RWPE2 (cell line): ENCODE measurements at regions not wholly inside any gene's neighbourhood (a gene's known extent, or its start where the extent isn't known, plus 50 kb on each side); places are given as distances from the start of the nearest gene placed in this dataset.
"Not testable (repeated sequence)": the region's sequence is repeated elsewhere in the genome, so short reads cannot be mapped to it uniquely, and the experiment has no call there.

Experiments
- ATAC-seq: fragments of 200-7000 bp; cut with Tn5 transposase; 3 replicates; pipeline ENCODE4 v1.9.1; 2021; ENCODE audit warnings: low read depth
- DNase-seq: peaks from one replicate; pipeline ENCODE4 v3.0.0-alpha.2; 2020; ENCODE audit warnings: low spot score
- H3K27ac ChIP-seq: fragments of 450-650 bp; 2 replicates; pipeline ENCODE4 v1.5.1; 2017; ENCODE audit warnings: mild to moderate bottlenecking; ENCODE audit not compliant: poor library complexity, severe bottlenecking
- H3K27me3 ChIP-seq: fragments of 250-450 bp; sonication (Bioruptor Pico); 2 replicates; pipeline ENCODE4 v1.5.1; 2021; ENCODE audit warnings: mild to moderate bottlenecking, moderate library complexity; ENCODE audit not compliant: insufficient read depth, poor library complexity, severe bottlenecking
- H3K36me3 ChIP-seq: fragments of 250-450 bp; sonication (Bioruptor Pico); 2 replicates; pipeline ENCODE4 v1.5.1; 2020; ENCODE audit warnings: low read depth, mild to moderate bottlenecking, moderate library complexity
- H3K4me1 ChIP-seq: fragments of 250-450 bp; sonication (Bioruptor Pico); 2 replicates; pipeline ENCODE4 v1.5.1; 2021; ENCODE audit warnings: mild to moderate bottlenecking, moderate library complexity; ENCODE audit not compliant: insufficient read depth, poor library complexity, severe bottlenecking
- H3K4me3 ChIP-seq: fragments of 250-450 bp; sonication (Bioruptor Pico); 2 replicates; pipeline ENCODE4 v1.5.1; 2021; ENCODE audit warnings: mild to moderate bottlenecking, moderate library complexity; ENCODE audit not compliant: severe bottlenecking
- H3K9me3 ChIP-seq: fragments of 250-450 bp; sonication (Bioruptor Pico); 2 replicates; pipeline ENCODE4 v1.5.1; 2021; ENCODE audit warnings: mild to moderate bottlenecking, moderate library complexity; ENCODE audit not compliant: severe bottlenecking
- CTCF ChIP-seq: fragments of 450-650 bp; IDR thresholded peaks from one replicate; pipeline ENCODE4 v1.5.1; 2017; ENCODE audit warnings: mild to moderate bottlenecking, moderate library complexity; ENCODE audit not compliant: poor library complexity, severe bottlenecking

DNA sequence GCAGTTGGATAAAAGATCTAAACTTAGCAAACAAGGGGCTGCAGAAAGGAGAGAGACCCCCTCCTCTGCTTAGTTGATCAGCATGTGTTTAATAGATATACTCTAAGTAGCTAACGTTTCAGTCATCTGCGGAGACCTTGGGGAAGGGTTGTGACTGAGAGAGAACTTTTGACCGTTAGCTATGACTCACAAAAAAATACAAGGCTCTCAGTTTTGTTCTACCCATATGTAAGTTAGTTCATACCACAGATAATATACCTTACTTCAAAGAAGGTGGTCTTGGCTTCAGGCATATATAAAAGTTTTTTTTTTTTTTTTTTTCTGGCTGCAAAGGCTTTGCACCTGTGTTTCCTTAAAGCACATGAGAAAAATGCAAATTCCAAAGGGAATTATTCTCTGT, 258.9 kb downstream of the GJA1 start:
- no peak for DNase-seq
- TF ChIP-seq CTCF = no peak
- Histone ChIP-seq H3K4me3 (no peak overlapping the region), H3K36me3 (no peaks in the 10 kb centered on the region), H3K4me1 (peaks cover 15% of the 10 kb centered on the region), H3K9me3 (no peaks in the 10 kb centered on the region), H3K27ac (no peak overlapping the region), H3K27me3 (no peaks in the 10 kb centered on the region)
- no peak for ATAC-seq

- H3K4me1 ChIP-seq = peaks cover 15% of the 10 kb centered on the region
- no peak for TF ChIP-seq CTCF
- DNase-seq (no peak), ATAC-seq (no peak)
- no peaks in the 10 kb centered on the region for H3K36me3 ChIP-seq
- no peaks in the 10 kb centered on the region for H3K27me3 ChIP-seq
- H3K9me3 ChIP-seq = no peaks in the 10 kb centered on the region
- H3K27ac ChIP-seq = no peak overlapping the region
- no peak overlapping the region for H3K4me3 ChIP-seq
These were observed 259.4 kb downstream of the GJA1 start for GRCh38 chr6:121694801-121695251.

- no peaks in the 10 kb centered on the region for H3K27me3 ChIP-seq
- peaks cover 15% of the 10 kb centered on the region for H3K4me1 ChIP-seq
- no peak overlapping the region for H3K4me3 ChIP-seq
- H3K9me3 ChIP-seq = no peaks in the 10 kb centered on the region
- ATAC-seq (no peak), DNase-seq (no peak)
- H3K27ac ChIP-seq = no peak overlapping the region
- no peak for TF ChIP-seq CTCF
- no peaks in the 10 kb centered on the region for H3K36me3 ChIP-seq
These were observed 259.9 kb downstream of the GJA1 start for GRCh38 chr6:121695329-121695728.

- no peak for DNase-seq
- no peaks in the 10 kb centered on the region for H3K4me1 ChIP-seq
- no peak overlapping the region for H3K4me3 ChIP-seq
- no peaks in the 10 kb centered on the region for H3K9me3 ChIP-seq
- no peaks in the 10 kb centered on the region for H3K27me3 ChIP-seq
- H3K27ac ChIP-seq = no peak overlapping the region
- no peak for ATAC-seq
- no peaks in the 10 kb centered on the region for H3K36me3 ChIP-seq
- no peak for TF ChIP-seq CTCF
These were observed 262.5 kb downstream of the GJA1 start for GRCh38 chr6:121697921-121698320.

- Histone ChIP-seq H3K27ac (no peak overlapping the region), H3K4me3 (no peak overlapping the region), H3K27me3 (no peaks in the 10 kb centered on the region), H3K4me1 (no peaks in the 10 kb centered on the region), H3K36me3 (no peaks in the 10 kb centered on the region), H3K9me3 (no peaks in the 10 kb centered on the region)
- TF ChIP-seq CTCF = no peak
- DNase-seq (no peak), ATAC-seq (no peak)
These were observed 263.2 kb downstream of the GJA1 start for GRCh38 chr6:121698617-121699016.

DNA sequence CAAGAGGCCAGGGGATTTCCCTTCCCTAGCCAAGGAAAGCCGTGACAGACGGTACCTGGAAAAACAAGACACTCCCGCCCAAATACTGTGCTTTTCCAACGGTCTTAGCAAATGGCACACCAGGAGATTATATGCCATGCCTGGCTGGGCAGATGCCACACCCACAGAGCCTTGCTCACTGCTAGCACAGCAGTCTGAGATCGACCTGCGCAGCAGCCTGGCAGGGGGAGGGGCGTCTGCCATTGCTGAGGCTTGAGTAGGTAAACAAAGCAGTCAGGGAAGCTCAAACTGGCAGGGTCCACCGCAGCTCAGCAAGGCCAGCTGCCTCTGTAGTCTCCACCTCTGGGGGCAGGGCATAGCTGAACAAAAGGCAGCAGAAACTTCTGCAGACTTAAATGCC, 267.7 kb downstream of the GJA1 start:
- H3K9me3 ChIP-seq, H3K27me3 ChIP-seq, H3K27ac ChIP-seq, H3K4me1 ChIP-seq, ATAC-seq, DNase-seq, H3K36me3 ChIP-seq, H3K4me3 ChIP-seq: not testable (repeated sequence)
